ENCODE measurements at regions not wholly inside any gene's neighbourhood (a gene's known extent, or its start where the extent isn't known, plus 50 kb on each side); places are given as distances from the start of the nearest gene placed in this dataset.

- Histone ChIP-seq H3K9me3 (ENCODE audit: control insufficient read depth, low read length) (no peaks in the 10 kb centered on the region), H3K4me1 (ENCODE audit: control insufficient read depth, insufficient read depth, low read length, poor library complexity, severe bottlenecking) (no peaks in the 10 kb centered on the region), H3K36me3 (ENCODE audit: control insufficient read depth, insufficient read depth, low read length) (no peaks in the 10 kb centered on the region), H3K4me3 (ENCODE audit: extremely low read depth, insufficient read depth, low read length, poor library complexity, severe bottlenecking) (no peak overlapping the region), H3K27ac (ENCODE audit: low read depth, low read length, severe bottlenecking) (no peak overlapping the region)
- WGBS, 2 experiments (ENCODE audit: insufficient coverage in 2 of 2) = no CpG with 5 or more reads among the region's 1 CpG
Observed at GRCh38 chr3:168233001-168233400, 137.3 kb upstream of the GOLIM4 start.

- Histone ChIP-seq H3K4me1 (ENCODE audit: control insufficient read depth, insufficient read depth, low read length, poor library complexity, severe bottlenecking) (peaks cover 4% of the 10 kb centered on the region), H3K4me3 (ENCODE audit: extremely low read depth, insufficient read depth, low read length, poor library complexity, severe bottlenecking) (no peak overlapping the region), H3K36me3 (ENCODE audit: control insufficient read depth, insufficient read depth, low read length) (no peaks in the 10 kb centered on the region), H3K9me3 (ENCODE audit: control insufficient read depth, low read length) (no peaks in the 10 kb centered on the region), H3K27ac (ENCODE audit: low read depth, low read length, severe bottlenecking) (no peak overlapping the region)
- WGBS, 2 experiments (ENCODE audit: insufficient coverage in 2 of 2) = 86 to 94% methylated on average over 1 to 2 of the region's 3 CpGs
Observed at GRCh38 chr3:168223085-168223484, 127.4 kb upstream of the GOLIM4 start.

GRCh38 chr3:168220556-168220955, 124.8 kb upstream of the GOLIM4 start:
- H3K4me3 ChIP-seq (ENCODE audit: extremely low read depth, insufficient read depth, low read length, poor library complexity, severe bottlenecking) = no peak overlapping the region

GRCh38 chr3:168219530-168219929, 123.8 kb upstream of the GOLIM4 start:
- Histone ChIP-seq H3K36me3 (ENCODE audit: control insufficient read depth, insufficient read depth, low read length) (no peaks in the 10 kb centered on the region), H3K27ac (ENCODE audit: low read depth, low read length, severe bottlenecking) (no peak overlapping the region), H3K4me1 (ENCODE audit: control insufficient read depth, insufficient read depth, low read length, poor library complexity, severe bottlenecking) (peaks cover 4% of the 10 kb centered on the region), H3K4me3 (ENCODE audit: extremely low read depth, insufficient read depth, low read length, poor library complexity, severe bottlenecking) (no peak overlapping the region), H3K9me3 (ENCODE audit: control insufficient read depth, low read length) (no peaks in the 10 kb centered on the region)
- WGBS, 2 experiments (ENCODE audit: insufficient coverage in 2 of 2) = 90 to 100% methylated on average over 1 to 2 of the region's 2 CpGs

More at GRCh38 chr3:168220556-168220955, 124.8 kb upstream of the GOLIM4 start:
- Histone ChIP-seq H3K9me3 (ENCODE audit: control insufficient read depth, low read length) (no peaks in the 10 kb centered on the region), H3K27ac (ENCODE audit: low read depth, low read length, severe bottlenecking) (no peak overlapping the region), H3K36me3 (ENCODE audit: control insufficient read depth, insufficient read depth, low read length) (no peaks in the 10 kb centered on the region), H3K4me1 (ENCODE audit: control insufficient read depth, insufficient read depth, low read length, poor library complexity, severe bottlenecking) (peaks cover 4% of the 10 kb centered on the region)
- 31 to 73% methylated on average over 2 of the region's 2 CpGs for WGBS, 2 experiments (ENCODE audit: insufficient coverage in 2 of 2)

- no peaks in the 10 kb centered on the region for H3K9me3 ChIP-seq (ENCODE audit: control insufficient read depth, low read length)
- WGBS, 2 experiments (ENCODE audit: insufficient coverage in 2 of 2) = 80 to 100% methylated on average over 1 of the region's 2 CpGs
- H3K4me1 ChIP-seq (ENCODE audit: control insufficient read depth, insufficient read depth, low read length, poor library complexity, severe bottlenecking) = peaks cover 4% of the 10 kb centered on the region
- H3K27ac ChIP-seq (ENCODE audit: low read depth, low read length, severe bottlenecking) = no peak overlapping the region
- no peak overlapping the region for H3K4me3 ChIP-seq (ENCODE audit: extremely low read depth, insufficient read depth, low read length, poor library complexity, severe bottlenecking)
- H3K36me3 ChIP-seq (ENCODE audit: control insufficient read depth, insufficient read depth, low read length) = no peaks in the 10 kb centered on the region
Observed at GRCh38 chr3:168218600-168218999, 122.9 kb upstream of the GOLIM4 start.

GRCh38 chr3:168216851-168217250, 121.1 kb upstream of the GOLIM4 start:
- H3K4me3 ChIP-seq (ENCODE audit: extremely low read depth, insufficient read depth, low read length, poor library complexity, severe bottlenecking) = no peak overlapping the region
- peaks cover 4% of the 10 kb centered on the region for H3K4me1 ChIP-seq (ENCODE audit: control insufficient read depth, insufficient read depth, low read length, poor library complexity, severe bottlenecking)
- WGBS, 2 experiments (ENCODE audit: insufficient coverage in 2 of 2) = no CpG with 5 or more reads among the region's 3 CpGs
- H3K27ac ChIP-seq (ENCODE audit: low read depth, low read length, severe bottlenecking) = no peak overlapping the region
- no peaks in the 10 kb centered on the region for H3K36me3 ChIP-seq (ENCODE audit: control insufficient read depth, insufficient read depth, low read length)
- H3K9me3 ChIP-seq (ENCODE audit: control insufficient read depth, low read length) = no peaks in the 10 kb centered on the region

- no peaks in the 10 kb centered on the region for H3K36me3 ChIP-seq (ENCODE audit: control insufficient read depth, insufficient read depth, low read length)
- WGBS, 2 experiments (ENCODE audit: insufficient coverage in 2 of 2) = 70% methylated on average over 4 of the region's 4 CpGs; no CpG with 5 or more reads in 1 of the 2 experiments
- H3K4me3 ChIP-seq (ENCODE audit: extremely low read depth, insufficient read depth, low read length, poor library complexity, severe bottlenecking) = no peak overlapping the region
- H3K4me1 ChIP-seq (ENCODE audit: control insufficient read depth, insufficient read depth, low read length, poor library complexity, severe bottlenecking) = no peaks in the 10 kb centered on the region
- no peaks in the 10 kb centered on the region for H3K9me3 ChIP-seq (ENCODE audit: control insufficient read depth, low read length)
- H3K27ac ChIP-seq (ENCODE audit: low read depth, low read length, severe bottlenecking) = no peak overlapping the region
Observed at GRCh38 chr3:168213920-168214319, 118.2 kb upstream of the GOLIM4 start.

- no peaks in the 10 kb centered on the region for H3K9me3 ChIP-seq (ENCODE audit: control insufficient read depth, low read length)
- no peak overlapping the region for H3K27ac ChIP-seq (ENCODE audit: low read depth, low read length, severe bottlenecking)
- 71% methylated on average over 1 of the region's 3 CpGs; no CpG with 5 or more reads in 1 of the 2 experiments for WGBS, 2 experiments (ENCODE audit: insufficient coverage in 2 of 2)
- H3K36me3 ChIP-seq (ENCODE audit: control insufficient read depth, insufficient read depth, low read length) = no peaks in the 10 kb centered on the region
- no peak overlapping the region for H3K4me3 ChIP-seq (ENCODE audit: extremely low read depth, insufficient read depth, low read length, poor library complexity, severe bottlenecking)
- no peaks in the 10 kb centered on the region for H3K4me1 ChIP-seq (ENCODE audit: control insufficient read depth, insufficient read depth, low read length, poor library complexity, severe bottlenecking)
Observed at GRCh38 chr3:168212664-168213285, 117.1 kb upstream of the GOLIM4 start.

- Histone ChIP-seq H3K4me3 (ENCODE audit: extremely low read depth, insufficient read depth, low read length, poor library complexity, severe bottlenecking) (no peak overlapping the region), H3K4me1 (ENCODE audit: control insufficient read depth, insufficient read depth, low read length, poor library complexity, severe bottlenecking) (no peaks in the 10 kb centered on the region), H3K27ac (ENCODE audit: low read depth, low read length, severe bottlenecking) (no peak overlapping the region), H3K9me3 (ENCODE audit: control insufficient read depth, low read length) (no peaks in the 10 kb centered on the region), H3K36me3 (ENCODE audit: control insufficient read depth, insufficient read depth, low read length) (no peaks in the 10 kb centered on the region)
- WGBS, 2 experiments (ENCODE audit: insufficient coverage in 2 of 2) = 93 to 100% methylated on average over 2 to 3 of the region's 4 CpGs
Observed at GRCh38 chr3:168205451-168205850, 109.7 kb upstream of the GOLIM4 start.

- no peaks in the 10 kb centered on the region for H3K4me1 ChIP-seq (ENCODE audit: control insufficient read depth, insufficient read depth, low read length, poor library complexity, severe bottlenecking)
- H3K36me3 ChIP-seq (ENCODE audit: control insufficient read depth, insufficient read depth, low read length) = no peaks in the 10 kb centered on the region
- no peak overlapping the region for H3K27ac ChIP-seq (ENCODE audit: low read depth, low read length, severe bottlenecking)
- whole genome bisulfite sequencing, 2 experiments (ENCODE audit: insufficient coverage in 2 of 2) = 85 to 100% methylated on average over 1 of the region's 3 CpGs
- no peak overlapping the region for H3K4me3 ChIP-seq (ENCODE audit: extremely low read depth, insufficient read depth, low read length, poor library complexity, severe bottlenecking)
- H3K9me3 ChIP-seq (ENCODE audit: control insufficient read depth, low read length) = no peaks in the 10 kb centered on the region
Observed at GRCh38 chr3:168197162-168197561, 101.4 kb upstream of the GOLIM4 start.

- Histone ChIP-seq H3K9me3 (ENCODE audit: control insufficient read depth, low read length) (no peaks in the 10 kb centered on the region), H3K36me3 (ENCODE audit: control insufficient read depth, insufficient read depth, low read length) (no peaks in the 10 kb centered on the region), H3K4me1 (ENCODE audit: control insufficient read depth, insufficient read depth, low read length, poor library complexity, severe bottlenecking) (no peaks in the 10 kb centered on the region)
Observed at GRCh38 chr3:168191856-168192255, 96.1 kb upstream of the GOLIM4 start.

More at GRCh38 chr3:168191856-168192255, 96.1 kb upstream of the GOLIM4 start:
- no peak overlapping the region for H3K4me3 ChIP-seq (ENCODE audit: extremely low read depth, insufficient read depth, low read length, poor library complexity, severe bottlenecking)
- no peak overlapping the region for H3K27ac ChIP-seq (ENCODE audit: low read depth, low read length, severe bottlenecking)

All from mesodermal cell (in vitro differentiated cells).